Fibroblast of pulmonary artery (primary cell): ENCODE measurements at regions not wholly inside any gene's neighbourhood (a gene's known extent, or its start where the extent isn't known, plus 50 kb on each side); places are given as distances from the start of the nearest gene placed in this dataset.

Experiments used
- DNase-seq: peaks from one replicate; pipeline ENCODE4 v3.0.0-alpha.2; 2010; ENCODE audit warnings: low read depth
- H3K4me3 ChIP-seq: replicated peaks from 2 replicates; pipeline ENCODE4 v1.5.1; 2011; ENCODE audit warnings: low read depth, mild to moderate bottlenecking, control low read depth, low read length, moderate library complexity
- TF ChIP-seq, protein P1 (sequence below): IDR thresholded peaks from 2 replicates; pipeline ENCODE4 v1.5.1; 2011; ENCODE audit warnings: mild to moderate bottlenecking, control low read depth, low read length, inconsistent platforms; ENCODE audit errors: missing control alignments

DNA sequence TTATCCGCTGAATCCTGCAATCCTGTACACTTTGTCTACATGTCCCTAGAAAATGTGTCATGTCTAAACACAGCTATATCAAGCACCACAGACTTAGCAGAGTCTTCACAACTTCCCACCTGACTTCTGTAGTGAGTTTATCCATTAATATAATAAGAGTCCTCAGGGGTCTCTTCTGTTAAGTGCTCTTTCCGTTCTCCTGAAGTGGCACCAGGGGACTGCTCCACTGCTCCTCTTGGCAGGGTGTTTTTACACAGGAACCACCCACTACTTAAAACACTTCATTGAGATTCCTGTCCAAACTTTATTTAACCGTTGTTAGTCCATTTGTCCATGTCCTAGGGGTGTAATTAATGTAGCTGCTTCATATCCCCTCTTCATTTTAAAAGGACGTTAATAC is 1000.4 kb downstream of the STPG2 start:
- DNase-seq, result no peak
- H3K4me3 ChIP-seq, result no peak overlapping the region
- TF ChIP-seq, protein P1, sequence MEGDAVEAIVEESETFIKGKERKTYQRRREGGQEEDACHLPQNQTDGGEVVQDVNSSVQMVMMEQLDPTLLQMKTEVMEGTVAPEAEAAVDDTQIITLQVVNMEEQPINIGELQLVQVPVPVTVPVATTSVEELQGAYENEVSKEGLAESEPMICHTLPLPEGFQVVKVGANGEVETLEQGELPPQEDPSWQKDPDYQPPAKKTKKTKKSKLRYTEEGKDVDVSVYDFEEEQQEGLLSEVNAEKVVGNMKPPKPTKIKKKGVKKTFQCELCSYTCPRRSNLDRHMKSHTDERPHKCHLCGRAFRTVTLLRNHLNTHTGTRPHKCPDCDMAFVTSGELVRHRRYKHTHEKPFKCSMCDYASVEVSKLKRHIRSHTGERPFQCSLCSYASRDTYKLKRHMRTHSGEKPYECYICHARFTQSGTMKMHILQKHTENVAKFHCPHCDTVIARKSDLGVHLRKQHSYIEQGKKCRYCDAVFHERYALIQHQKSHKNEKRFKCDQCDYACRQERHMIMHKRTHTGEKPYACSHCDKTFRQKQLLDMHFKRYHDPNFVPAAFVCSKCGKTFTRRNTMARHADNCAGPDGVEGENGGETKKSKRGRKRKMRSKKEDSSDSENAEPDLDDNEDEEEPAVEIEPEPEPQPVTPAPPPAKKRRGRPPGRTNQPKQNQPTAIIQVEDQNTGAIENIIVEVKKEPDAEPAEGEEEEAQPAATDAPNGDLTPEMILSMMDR, result no peak

DNA sequence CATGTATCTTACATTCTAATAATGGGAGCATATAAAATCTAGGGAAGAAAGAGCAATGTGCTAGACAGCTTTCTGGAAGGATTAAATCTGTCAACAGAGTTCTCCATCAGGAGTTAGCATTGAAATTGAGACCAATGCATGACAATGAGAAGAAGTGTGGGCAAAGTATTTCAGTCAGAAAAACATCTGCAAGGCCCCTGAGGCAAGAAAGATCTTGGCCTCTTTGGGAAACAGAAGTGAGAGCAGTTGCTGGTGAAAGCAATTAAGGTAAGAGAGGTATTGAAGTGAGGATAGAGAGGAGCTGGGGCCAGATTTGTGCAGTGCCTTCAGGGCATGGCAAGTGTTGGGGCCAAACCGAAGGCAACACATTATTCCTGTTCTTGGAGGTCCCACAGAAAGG is 999.1 kb downstream of the STPG2 start:
- TF ChIP-seq, protein P1, result no peak
- no peak overlapping the region for H3K4me3 ChIP-seq
- DNase-seq, result no peak

DNA sequence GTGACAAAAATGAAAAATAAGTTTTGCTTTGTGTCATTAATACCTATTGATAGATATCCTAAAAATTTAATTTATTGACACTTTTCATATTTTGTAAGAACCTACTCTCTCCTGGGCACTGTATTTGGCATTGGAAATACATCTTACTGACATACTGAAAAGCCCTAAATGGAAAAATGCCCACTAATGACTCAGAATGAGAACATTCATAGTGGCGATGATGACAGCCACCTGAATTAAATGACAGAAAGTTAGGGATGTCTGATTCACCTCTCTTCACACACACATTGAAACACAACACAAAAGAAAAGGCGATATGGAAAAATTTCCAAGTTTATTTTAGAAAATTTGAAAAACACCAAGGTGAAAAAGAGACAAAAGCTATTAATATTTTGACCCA is 992.3 kb downstream of the STPG2 start:
- no peak overlapping the region for H3K4me3 ChIP-seq
- TF ChIP-seq, protein P1, result no peak
- no peak for DNase-seq

DNA sequence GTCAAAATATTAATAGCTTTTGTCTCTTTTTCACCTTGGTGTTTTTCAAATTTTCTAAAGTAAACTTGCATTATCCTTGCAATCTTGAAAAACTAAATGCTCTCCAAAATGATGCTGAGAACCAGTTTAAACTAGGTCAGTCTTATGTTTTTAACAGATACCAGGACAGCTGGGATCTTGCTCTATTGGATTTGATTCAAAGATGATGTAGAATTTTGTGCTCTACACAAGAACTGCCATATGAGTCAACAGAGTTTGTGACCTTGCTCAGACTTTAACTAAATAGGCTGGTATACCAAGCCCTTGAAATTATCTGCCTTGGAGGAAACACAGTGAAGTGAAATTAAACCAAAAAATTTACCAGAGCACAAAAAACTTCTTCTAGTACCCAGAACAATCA is 991.1 kb downstream of the STPG2 start:
- DNase-seq, result no peak
- TF ChIP-seq, protein P1, result no peak
- no peak overlapping the region for H3K4me3 ChIP-seq

DNA sequence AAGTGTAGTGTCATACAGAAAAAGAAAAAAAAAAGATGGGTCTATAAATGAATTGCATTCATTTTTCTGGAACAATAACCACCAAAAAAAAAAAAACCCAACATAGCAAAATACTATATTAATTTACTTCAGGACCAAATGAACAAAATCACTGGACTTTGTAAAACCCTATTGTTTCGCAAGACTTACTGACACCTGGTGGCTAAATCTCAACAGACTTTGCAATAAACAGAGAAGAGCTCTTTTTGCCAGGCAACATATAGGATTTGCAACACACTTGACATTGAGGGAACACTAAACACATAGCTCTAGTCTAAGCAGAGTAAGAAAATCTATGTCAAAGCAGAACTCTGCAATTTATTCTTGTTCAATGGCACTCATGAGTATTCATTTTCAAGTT is 990.2 kb downstream of the STPG2 start:
- TF ChIP-seq, protein P1, result peak; percentile 10
- DNase-seq, result peak; percentile 22
- H3K4me3 ChIP-seq, result no peak overlapping the region

DNA sequence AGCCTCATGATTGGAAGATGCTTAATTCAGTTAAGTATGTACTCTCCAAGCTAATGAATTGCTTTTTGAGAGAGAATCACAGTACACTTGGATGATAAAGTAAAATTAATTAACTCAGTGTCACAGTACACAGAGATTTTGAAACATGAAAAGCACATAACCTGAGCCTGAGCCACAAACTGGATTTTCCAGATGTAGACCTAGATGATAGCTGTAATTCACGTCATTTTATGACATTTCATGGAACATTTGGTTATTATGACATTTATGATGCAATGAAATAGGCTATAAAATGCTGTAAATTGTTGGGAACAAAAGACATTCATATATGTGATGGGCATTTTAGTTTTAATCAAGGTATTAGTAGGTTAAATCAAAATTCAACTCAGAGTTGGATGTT is 983.7 kb downstream of the STPG2 start:
- TF ChIP-seq, protein P1, result no peak
- no peak for DNase-seq
- H3K4me3 ChIP-seq, result no peak overlapping the region

DNA sequence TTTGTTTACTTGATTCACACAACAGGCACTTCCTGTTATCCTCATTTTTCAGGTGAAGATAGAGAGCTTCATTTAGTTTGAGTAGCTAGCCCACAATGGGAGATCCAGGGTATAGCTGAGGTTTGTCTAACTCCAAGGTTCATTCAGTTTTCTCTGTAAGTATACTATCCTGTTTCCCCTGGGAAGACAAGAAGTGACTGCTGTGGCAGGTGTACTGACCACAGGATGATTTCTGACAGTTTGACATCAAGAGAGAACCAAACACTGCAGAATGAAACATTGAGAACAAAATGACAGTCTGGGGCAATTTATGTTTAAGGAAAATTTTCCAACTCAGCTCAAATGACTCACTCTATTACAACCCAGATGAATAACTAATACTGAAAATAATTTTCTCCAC is 958.0 kb downstream of the STPG2 start:
- TF ChIP-seq, protein P1, result no peak
- DNase-seq, result no peak

More for the DNA sequence above, 958.0 kb downstream of the STPG2 start:
- H3K4me3 ChIP-seq, result no peak overlapping the region
